Suprapubic skin (tissue), 4 donors: ENCODE measurements at regions not wholly inside any gene's neighbourhood (a gene's known extent, or its start where the extent isn't known, plus 50 kb on each side); places are given as distances from the start of the nearest gene placed in this dataset.

ENCODE experiments used
- DNase-seq, 2 donors: peaks; one replicate each; pipeline ENCODE4 v3.0.0-alpha.2; 2019; ENCODE audit warnings: low spot score in 2 of 2
- H3K27ac ChIP-seq: fragments of 200-600 bp; sonication (generic); one replicate; pipeline ENCODE4 v1.5.1; 2019
- H3K27me3 ChIP-seq: fragments of 200-600 bp; sonication (generic); one replicate; pipeline ENCODE4 v1.5.1; 2019
- H3K36me3 ChIP-seq: fragments of 200-600 bp; sonication (generic); one replicate; pipeline ENCODE4 v1.5.1; 2019
- H3K4me1 ChIP-seq: fragments of 200-600 bp; sonication (generic); one replicate; pipeline ENCODE4 v1.5.1; 2019
- H3K4me3 ChIP-seq: fragments of 200-600 bp; sonication (generic); one replicate; pipeline ENCODE4 v1.5.1; 2019; ENCODE audit warnings: mild to moderate bottlenecking
- H3K9me3 ChIP-seq: fragments of 200-600 bp; sonication (generic); one replicate; pipeline ENCODE4 v1.5.1; 2019
- CTCF ChIP-seq, 2 donors: fragments of 200-600 bp in 1 of 2; fragments of 450-650 bp in 1 of 2; sonication (generic) in 1 of 2; IDR thresholded peaks; one replicate each; pipeline ENCODE4 v1.5.1; 2016 to 2019; ENCODE audit warnings: antibody characterized with exemption in 2 of 2, mild to moderate bottlenecking in 1 of 2, moderate library complexity in 1 of 2
- EP300 ChIP-seq: sonication (generic); formaldehyde crosslinking; IDR thresholded peaks from one replicate; pipeline ENCODE4 v1.6.1; 2017; ENCODE audit warnings: antibody characterized with exemption
- POLR2A ChIP-seq, 2 donors: fragments of 450-650 bp; IDR thresholded peaks; one replicate each; pipeline ENCODE4 v1.6.1; 2017; ENCODE audit warnings: antibody characterized with exemption in 2 of 2, mild to moderate bottlenecking in 2 of 2, moderate library complexity in 2 of 2
- POLR2AphosphoS5 ChIP-seq, 3 donors: sonication (generic); formaldehyde crosslinking; IDR thresholded peaks; one replicate each; pipeline ENCODE4 v1.6.1; 2017; ENCODE audit warnings: antibody characterized with exemption in 3 of 3
- WGBS: methylation state at CpG from one replicate; pipeline ENCODE4 v1.1.5; 2018; 5-methylcytosine and 5-hydroxymethylcytosine counted together

DNA sequence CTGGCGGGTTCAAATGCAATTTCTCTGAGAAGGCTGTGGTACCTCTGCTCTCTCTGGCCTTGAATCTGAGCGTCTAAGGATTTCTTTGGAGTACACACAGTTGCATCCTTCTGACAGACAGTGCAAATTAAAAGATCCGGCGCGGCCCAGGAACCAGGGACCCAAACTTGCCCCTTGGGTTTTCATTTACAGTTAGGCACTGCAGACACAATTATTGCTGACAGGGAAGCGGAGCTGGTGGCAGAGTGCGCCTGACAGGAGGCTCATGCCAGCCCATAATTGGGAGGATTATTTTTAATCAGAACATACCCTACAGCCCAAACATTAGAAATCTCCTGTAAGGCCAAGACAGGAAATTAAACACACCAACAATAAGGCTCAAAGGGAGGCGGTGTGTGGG, 1023.4 kb upstream of the RBFOX1 start:
- Histone ChIP-seq H3K27ac (no peak overlapping the region), H3K9me3 (peaks cover 3% of the 10 kb centered on the region), H3K36me3 (no peaks in the 10 kb centered on the region), H3K4me3 (no peak overlapping the region), H3K4me1 (no peaks in the 10 kb centered on the region), H3K27me3 (no peaks in the 10 kb centered on the region)
- no peak for DNase-seq
- 89% methylated on average over 8 of the region's 8 CpGs for WGBS
- no peak for TF ChIP-seq POLR2A (IDR thresholded peaks at IDR 0.05)
- TF ChIP-seq EP300, result no peak
- TF ChIP-seq CTCF (IDR thresholded peaks at IDR 0.05), result no peak
- TF ChIP-seq POLR2AphosphoS5 (IDR thresholded peaks at IDR 0.05), result no peak

- Histone ChIP-seq H3K4me3 (no peak overlapping the region), H3K27me3 (no peaks in the 10 kb centered on the region), H3K9me3 (peaks cover 3% of the 10 kb centered on the region), H3K4me1 (no peaks in the 10 kb centered on the region), H3K27ac (no peak overlapping the region), H3K36me3 (no peaks in the 10 kb centered on the region)
- TF ChIP-seq POLR2AphosphoS5 (IDR thresholded peaks at IDR 0.05) (no peak), EP300 (no peak), CTCF (IDR thresholded peaks at IDR 0.05) (no peak), POLR2A (IDR thresholded peaks at IDR 0.05) (no peak)
- DNase-seq, result no peak
- WGBS, result 44% methylated on average over 2 of the region's 2 CpGs
Measured at GRCh38 chr16:6308176-6308575, 1024.5 kb upstream of the RBFOX1 start.

DNA sequence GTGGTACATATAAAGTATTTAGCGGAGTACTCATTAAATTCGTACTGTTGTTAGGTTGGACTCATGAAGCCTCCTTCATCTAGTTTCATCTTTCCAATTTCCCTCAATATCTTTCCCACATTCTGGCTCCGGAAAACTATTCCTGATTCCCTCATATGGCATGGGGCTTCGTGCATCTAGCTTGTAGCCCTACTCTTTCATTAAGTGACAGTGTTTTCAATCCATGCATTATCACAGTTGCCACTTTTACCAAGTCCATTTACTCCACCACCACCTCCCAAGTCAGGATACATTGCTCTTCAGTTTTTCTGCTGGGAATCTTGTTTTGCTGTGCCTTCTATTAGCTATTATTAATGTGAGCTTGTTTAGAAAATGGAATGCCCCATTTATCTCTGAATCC, 1032.1 kb upstream of the RBFOX1 start:
- no peak overlapping the region for H3K27ac ChIP-seq
- 88% methylated on average over 4 of the region's 4 CpGs for WGBS
- peaks cover 12% of the 10 kb centered on the region for H3K9me3 ChIP-seq
- TF ChIP-seq POLR2AphosphoS5 (IDR thresholded peaks at IDR 0.05) (no peak), POLR2A (IDR thresholded peaks at IDR 0.05) (no peak), EP300 (no peak), CTCF (IDR thresholded peaks at IDR 0.05) (no peak)
- H3K4me1 ChIP-seq, result no peaks in the 10 kb centered on the region
- no peaks in the 10 kb centered on the region for H3K27me3 ChIP-seq
- H3K36me3 ChIP-seq, result no peaks in the 10 kb centered on the region
- no peak overlapping the region for H3K4me3 ChIP-seq
- no peak for DNase-seq

DNA sequence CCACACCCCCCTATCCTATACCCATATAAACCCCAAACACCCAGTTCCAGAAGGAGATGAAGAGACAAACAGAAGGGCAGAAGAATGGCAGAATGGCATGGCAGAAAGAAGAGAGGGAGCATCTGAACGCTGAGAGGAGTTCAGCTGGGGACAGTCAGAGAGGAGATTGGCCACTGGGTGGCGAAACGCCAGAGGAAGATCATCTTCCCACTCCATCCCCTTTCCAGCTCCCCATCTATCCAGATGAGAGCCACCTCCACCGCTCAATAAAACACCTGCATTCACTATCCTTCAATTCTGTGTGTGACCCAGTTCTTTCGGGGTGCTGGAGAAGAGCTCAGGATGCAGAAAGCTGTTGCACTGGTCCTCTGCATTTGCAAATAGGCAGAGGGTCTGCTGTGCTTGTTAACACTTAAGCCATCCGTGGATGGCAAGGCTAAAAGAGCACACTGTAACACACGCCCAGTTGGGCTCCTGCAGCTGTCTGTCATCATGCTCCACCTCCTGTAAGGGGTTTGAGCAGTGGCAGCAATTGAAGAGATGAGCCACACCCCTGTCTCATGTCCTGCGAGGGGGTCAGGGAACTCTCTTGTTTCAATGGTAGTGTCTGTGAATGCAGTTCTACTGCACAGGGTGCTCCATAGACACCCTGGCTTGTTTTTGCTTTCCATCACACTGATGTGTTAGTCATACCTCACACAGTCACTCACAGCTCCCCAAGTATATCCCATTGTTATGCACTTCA, 1034.8 kb upstream of the RBFOX1 start:
- H3K4me1 ChIP-seq, result no peaks in the 10 kb centered on the region
- no peak overlapping the region for H3K27ac ChIP-seq
- H3K4me3 ChIP-seq, result no peak overlapping the region
- no peaks in the 10 kb centered on the region for H3K36me3 ChIP-seq
- no peak for TF ChIP-seq POLR2A (IDR thresholded peaks at IDR 0.05)
- TF ChIP-seq CTCF (IDR thresholded peaks at IDR 0.05), result no peak
- TF ChIP-seq EP300, result no peak
- no peak for TF ChIP-seq POLR2AphosphoS5 (IDR thresholded peaks at IDR 0.05)
- H3K27me3 ChIP-seq, result no peaks in the 10 kb centered on the region
- WGBS, result 83% methylated on average over 8 of the region's 8 CpGs
- H3K9me3 ChIP-seq, result peaks cover 12% of the 10 kb centered on the region
- no peak for DNase-seq

DNA sequence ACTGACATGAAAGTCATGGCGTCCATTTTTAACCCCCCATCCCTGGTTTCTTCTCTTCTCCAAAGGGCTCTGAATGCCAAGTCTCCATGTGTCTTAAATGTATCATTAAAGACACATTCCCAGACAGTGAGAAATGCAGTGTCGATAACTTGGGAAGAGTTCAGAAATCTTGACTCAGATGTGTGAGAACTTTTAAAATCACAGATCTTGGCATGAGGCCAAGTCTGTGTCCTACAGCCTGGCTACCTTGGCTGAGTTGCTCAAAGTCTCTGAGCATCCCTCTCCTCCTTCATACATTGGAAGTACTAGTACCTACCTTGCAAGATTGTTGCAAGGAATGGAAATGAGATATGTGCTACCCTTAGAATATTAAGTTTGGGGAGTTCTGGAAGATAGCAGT, 1046.5 kb upstream of the RBFOX1 start:
- TF ChIP-seq CTCF (IDR thresholded peaks at IDR 0.05), result no peak
- no peak for TF ChIP-seq EP300
- no peak for TF ChIP-seq POLR2AphosphoS5 (IDR thresholded peaks at IDR 0.05)
- TF ChIP-seq POLR2A (IDR thresholded peaks at IDR 0.05), result no peak
- Histone ChIP-seq H3K36me3 (no peaks in the 10 kb centered on the region), H3K27me3 (no peaks in the 10 kb centered on the region), H3K4me3 (no peak overlapping the region), H3K4me1 (no peaks in the 10 kb centered on the region), H3K9me3 (no peaks in the 10 kb centered on the region), H3K27ac (no peak overlapping the region)
- no peak for DNase-seq
- 90% methylated on average over 2 of the region's 2 CpGs for WGBS
